Endodermal cell (in vitro differentiated cells): ENCODE measurements at regions not wholly inside any gene's neighbourhood (a gene's known extent, or its start where the extent isn't known, plus 50 kb on each side); places are given as distances from the start of the nearest gene placed in this dataset.

Experiments
- DNase-seq: peaks from one replicate; pipeline ENCODE4 v3.0.0-alpha.2; 2017
- H3K27ac ChIP-seq: 2 replicates; pipeline ENCODE4 v1.5.1; 2013; ENCODE audit warnings: mild to moderate bottlenecking, low read depth, low read length, moderate library complexity
- H3K27me3 ChIP-seq: 2 replicates; pipeline ENCODE4 v1.6.1; 2013; ENCODE audit warnings: mild to moderate bottlenecking, low read length, moderate library complexity; ENCODE audit not compliant: insufficient read depth, control insufficient read depth, poor library complexity, severe bottlenecking
- H3K36me3 ChIP-seq: 2 replicates; pipeline ENCODE4 v1.7.0; 2013; ENCODE audit warnings: mild to moderate bottlenecking, low read length, moderate library complexity; ENCODE audit not compliant: control insufficient read depth, insufficient read depth
- H3K4me1 ChIP-seq: one replicate; pipeline ENCODE4 v1.7.0; 2013; ENCODE audit warnings: low read length; ENCODE audit not compliant: control insufficient read depth, insufficient read depth
- H3K4me3 ChIP-seq: 2 replicates; pipeline ENCODE4 v1.5.1; 2013; ENCODE audit warnings: mild to moderate bottlenecking, low read length, moderate library complexity
- H3K9ac ChIP-seq: 2 replicates; pipeline ENCODE4 v1.6.1; 2013; ENCODE audit warnings: mild to moderate bottlenecking, low read length, moderate library complexity; ENCODE audit not compliant: poor library complexity, severe bottlenecking; ENCODE audit errors: extremely low read depth
- H3K9me3 ChIP-seq: 2 replicates; pipeline ENCODE4 v1.6.1; 2013; ENCODE audit warnings: mild to moderate bottlenecking, low read length, moderate library complexity; ENCODE audit not compliant: control insufficient read depth
- H3K27ac Mint-ChIP-seq: 2 replicates; pipeline ENCODE4 v1.8.0; 2020; ENCODE audit warnings: mixed read lengths
- H3K27me3 Mint-ChIP-seq: 2 replicates; pipeline ENCODE4 v1.8.0; 2021; ENCODE audit warnings: mild to moderate bottlenecking, mixed read lengths; ENCODE audit not compliant: insufficient read depth
- H3K36me3 Mint-ChIP-seq: 2 replicates; pipeline ENCODE4 v1.8.0; 2020; ENCODE audit warnings: low read depth, mixed read lengths
- H3K4me1 Mint-ChIP-seq: 2 replicates; pipeline ENCODE4 v1.8.0; 2020; ENCODE audit warnings: mixed read lengths
- H3K4me3 Mint-ChIP-seq: 2 replicates; pipeline ENCODE4 v1.8.0; 2020; ENCODE audit warnings: mild to moderate bottlenecking, moderate library complexity, mixed read lengths
- H3K9me3 Mint-ChIP-seq: 2 replicates; pipeline ENCODE4 v1.8.0; 2020; ENCODE audit warnings: mild to moderate bottlenecking, mixed read lengths
- WGBS, 2 experiments: methylation state at CpG; one replicate each; pipeline versions ENCODE4 v1.1.5 to v1.1.7; 2013; ENCODE audit warnings: missing lambda C conversion rate in 2 of 2, mixed read lengths in 1 of 2; ENCODE audit not compliant: insufficient coverage in 1 of 2, insufficient read length in 1 of 2; 5-methylcytosine and 5-hydroxymethylcytosine counted together
- TF ChIP-seq, protein P1 (sequence below): fragments of 200-600 bp; sonication (generic); conservative IDR thresholded peaks from 2 replicates; pipeline ENCODE4 v1.5.0; 2021; ENCODE audit warnings: antibody characterized with exemption, mild to moderate bottlenecking

DNA sequence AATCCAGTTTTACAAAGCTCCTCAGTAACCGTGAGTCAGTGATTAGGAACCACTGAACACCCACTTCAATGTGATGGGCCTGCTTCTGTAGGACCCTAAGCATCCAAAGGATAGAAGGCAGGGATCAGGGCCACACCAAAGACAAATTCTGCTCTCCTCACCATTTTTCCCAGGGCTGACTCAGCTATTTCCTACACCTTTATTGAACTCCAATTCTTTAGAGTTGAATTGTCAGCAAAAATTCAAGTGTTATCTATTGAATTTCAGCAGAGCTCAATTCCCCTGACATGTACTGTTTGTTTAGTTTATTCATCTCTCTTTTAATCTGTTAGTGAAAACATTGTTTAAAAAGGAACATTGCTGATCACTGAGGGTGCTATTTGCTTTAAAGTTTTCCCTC lies 457.7 kb upstream of the TMPO start:
- Histone ChIP-seq H3K9me3 (no peaks in the 10 kb centered on the region), H3K27ac (no peak overlapping the region), H3K27me3 (no peaks in the 10 kb centered on the region), H3K9ac (no peak overlapping the region), H3K4me3 (no peak overlapping the region), H3K4me1 (peaks cover 5% of the 10 kb centered on the region), H3K36me3 (no peaks in the 10 kb centered on the region)
- H3K9me3 Mint-ChIP-seq: no peaks in the 10 kb centered on the region
- no peaks in the 10 kb centered on the region for H3K27me3 Mint-ChIP-seq
- H3K36me3 Mint-ChIP-seq: no peaks in the 10 kb centered on the region
- TF ChIP-seq, protein P1, sequence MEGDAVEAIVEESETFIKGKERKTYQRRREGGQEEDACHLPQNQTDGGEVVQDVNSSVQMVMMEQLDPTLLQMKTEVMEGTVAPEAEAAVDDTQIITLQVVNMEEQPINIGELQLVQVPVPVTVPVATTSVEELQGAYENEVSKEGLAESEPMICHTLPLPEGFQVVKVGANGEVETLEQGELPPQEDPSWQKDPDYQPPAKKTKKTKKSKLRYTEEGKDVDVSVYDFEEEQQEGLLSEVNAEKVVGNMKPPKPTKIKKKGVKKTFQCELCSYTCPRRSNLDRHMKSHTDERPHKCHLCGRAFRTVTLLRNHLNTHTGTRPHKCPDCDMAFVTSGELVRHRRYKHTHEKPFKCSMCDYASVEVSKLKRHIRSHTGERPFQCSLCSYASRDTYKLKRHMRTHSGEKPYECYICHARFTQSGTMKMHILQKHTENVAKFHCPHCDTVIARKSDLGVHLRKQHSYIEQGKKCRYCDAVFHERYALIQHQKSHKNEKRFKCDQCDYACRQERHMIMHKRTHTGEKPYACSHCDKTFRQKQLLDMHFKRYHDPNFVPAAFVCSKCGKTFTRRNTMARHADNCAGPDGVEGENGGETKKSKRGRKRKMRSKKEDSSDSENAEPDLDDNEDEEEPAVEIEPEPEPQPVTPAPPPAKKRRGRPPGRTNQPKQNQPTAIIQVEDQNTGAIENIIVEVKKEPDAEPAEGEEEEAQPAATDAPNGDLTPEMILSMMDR: no peak
- no peak overlapping the region for H3K27ac Mint-ChIP-seq
- WGBS, 2 experiments: 88 to 100% methylated on average over 1 of the region's 1 CpG
- H3K4me1 Mint-ChIP-seq: peaks cover 16% of the 10 kb centered on the region
- no peak for DNase-seq
- no peak overlapping the region for H3K4me3 Mint-ChIP-seq

DNA sequence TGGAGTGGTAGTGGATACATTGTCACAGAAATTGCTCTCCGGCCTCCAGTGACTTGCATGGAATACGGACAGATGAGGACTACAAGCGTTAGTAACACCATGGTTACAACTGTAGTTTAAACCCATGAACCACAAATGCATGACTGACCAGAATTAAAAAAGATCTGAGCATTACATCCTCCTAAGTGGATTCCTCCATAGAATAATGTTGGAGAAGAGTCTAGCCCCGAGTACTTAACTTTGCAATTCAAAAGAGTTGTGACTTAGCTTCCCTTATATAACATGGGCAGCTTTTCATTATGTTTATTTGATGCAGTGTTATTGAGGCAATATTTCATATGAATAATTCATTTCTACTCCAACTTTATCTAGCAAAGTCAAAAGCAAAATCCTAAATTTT lies 457.2 kb upstream of the TMPO start:
- 100% methylated on average over 2 to 4 of the region's 4 CpGs for WGBS, 2 experiments

DNA sequence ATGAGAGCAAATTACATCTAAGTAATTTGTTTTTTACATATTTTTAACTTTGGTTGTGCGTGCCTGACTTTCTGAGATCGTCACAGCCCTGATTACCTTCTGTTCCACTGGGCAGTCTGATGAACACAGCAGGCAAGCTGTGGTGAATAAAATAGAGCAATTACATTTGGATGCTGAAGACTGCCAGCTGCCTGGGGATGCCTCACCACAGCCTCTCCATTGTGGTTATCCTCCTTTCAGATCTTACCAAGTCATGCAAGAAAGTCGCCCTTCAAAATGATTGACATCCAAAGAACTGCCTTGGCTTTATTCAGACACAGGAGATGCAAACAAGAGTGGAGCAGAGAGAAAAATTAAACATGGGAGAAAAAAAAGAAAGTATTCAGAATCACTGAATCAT lies 456.6 kb upstream of the TMPO start:
- H3K36me3 ChIP-seq: no peaks in the 10 kb centered on the region
- peak overlapping the region; percentile 67 for H3K27ac ChIP-seq
- no peaks in the 10 kb centered on the region for H3K9me3 Mint-ChIP-seq
- TF ChIP-seq, protein P1: no peak
- H3K9ac ChIP-seq: no peak overlapping the region
- no peaks in the 10 kb centered on the region for H3K36me3 Mint-ChIP-seq
- H3K4me3 ChIP-seq: no peak overlapping the region
- H3K27ac Mint-ChIP-seq: no peak overlapping the region
- no peak for DNase-seq
- H3K9me3 ChIP-seq: no peaks in the 10 kb centered on the region
- H3K4me3 Mint-ChIP-seq: no peak overlapping the region
- H3K4me1 Mint-ChIP-seq: peaks cover 19% of the 10 kb centered on the region
- H3K27me3 ChIP-seq: no peaks in the 10 kb centered on the region
- H3K4me1 ChIP-seq: peaks cover 5% of the 10 kb centered on the region
- 63 to 83% methylated on average over 2 to 3 of the region's 3 CpGs for WGBS, 2 experiments
- no peaks in the 10 kb centered on the region for H3K27me3 Mint-ChIP-seq

More for the DNA sequence above, 457.2 kb upstream of the TMPO start:
- TF ChIP-seq, protein P1: no peak
- DNase-seq: no peak
- H3K36me3 ChIP-seq: no peaks in the 10 kb centered on the region
- no peaks in the 10 kb centered on the region for H3K27me3 ChIP-seq
- peak overlapping the region; percentile 67 for H3K27ac ChIP-seq
- no peaks in the 10 kb centered on the region for H3K9me3 Mint-ChIP-seq
- no peak overlapping the region for H3K4me3 ChIP-seq
- H3K4me1 Mint-ChIP-seq: peaks cover 19% of the 10 kb centered on the region
- H3K9me3 ChIP-seq: no peaks in the 10 kb centered on the region
- peaks cover 5% of the 10 kb centered on the region for H3K4me1 ChIP-seq
- H3K36me3 Mint-ChIP-seq: no peaks in the 10 kb centered on the region
- no peak overlapping the region for H3K4me3 Mint-ChIP-seq
- H3K27ac Mint-ChIP-seq: no peak overlapping the region
- no peaks in the 10 kb centered on the region for H3K27me3 Mint-ChIP-seq
- no peak overlapping the region for H3K9ac ChIP-seq
